GM21576 (cell line): ENCODE measurements at regions not wholly inside any gene's neighbourhood (a gene's known extent, or its start where the extent isn't known, plus 50 kb on each side); places are given as distances from the start of the nearest gene placed in this dataset.

Experiments
- ATAC-seq: cut with Tn5 transposase; IDR thresholded peaks from one replicate; pipeline ENCODE4 v1.9.1; 2021; ENCODE audit warnings: mild to moderate bottlenecking, moderate library complexity; ENCODE audit not compliant: unreplicated experiment

GRCh38 chr17:77467521-77467920 lies 326.8 kb downstream of the SEC14L1 start:
- ATAC-seq: no peak

DNA sequence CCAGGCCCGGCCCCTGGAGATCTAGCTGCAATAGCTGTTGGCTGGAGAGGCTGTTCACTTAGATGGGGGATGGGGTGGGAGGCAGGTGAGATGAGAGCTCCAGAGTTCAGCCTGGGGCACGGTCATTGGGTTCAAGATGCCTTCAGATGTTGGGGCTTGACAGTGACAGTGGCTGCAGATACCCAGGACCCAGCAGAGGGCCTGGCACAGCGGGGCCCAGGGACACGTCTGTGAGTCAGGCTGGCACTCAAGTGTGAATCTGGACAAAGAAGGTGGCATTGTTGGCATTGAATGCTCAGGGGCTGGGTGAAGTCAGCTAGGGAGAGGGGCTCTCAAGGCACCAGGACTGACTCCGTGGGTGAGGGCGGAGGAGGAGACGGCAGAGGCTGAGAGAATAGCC lies 328.1 kb downstream of the SEC14L1 start:
- ATAC-seq: no peak

- no peak for ATAC-seq
Measured at GRCh38 chr17:77470330-77470786, 329.6 kb downstream of the SEC14L1 start.

GRCh38 chr17:77470800-77471733 lies 330.3 kb downstream of the SEC14L1 start:
- no peak for ATAC-seq

DNA sequence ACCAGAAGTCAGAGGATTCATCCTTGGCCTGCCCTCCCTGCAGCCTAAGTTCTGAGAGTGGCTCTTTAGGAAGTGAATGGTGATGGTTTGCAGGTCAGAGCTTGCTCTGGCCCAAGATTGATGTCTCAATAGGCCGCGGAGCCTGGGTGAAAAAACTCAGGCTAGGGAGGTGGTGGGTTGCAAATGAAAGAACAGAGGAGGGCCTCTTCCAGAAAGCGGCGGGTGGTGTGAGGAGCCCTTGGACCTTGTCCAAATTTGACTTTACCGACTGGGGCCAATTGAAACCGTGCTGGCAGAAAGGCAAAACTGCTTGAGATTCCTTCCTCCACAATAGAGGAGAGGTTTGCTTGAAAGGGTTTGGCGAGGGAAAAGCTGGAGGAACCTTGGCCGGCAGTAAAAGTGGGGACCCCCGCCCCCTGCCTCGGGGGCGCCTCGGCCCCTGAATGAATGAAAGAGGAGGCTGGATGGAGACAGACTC lies 331.3 kb downstream of the SEC14L1 start:
- no peak for ATAC-seq

DNA sequence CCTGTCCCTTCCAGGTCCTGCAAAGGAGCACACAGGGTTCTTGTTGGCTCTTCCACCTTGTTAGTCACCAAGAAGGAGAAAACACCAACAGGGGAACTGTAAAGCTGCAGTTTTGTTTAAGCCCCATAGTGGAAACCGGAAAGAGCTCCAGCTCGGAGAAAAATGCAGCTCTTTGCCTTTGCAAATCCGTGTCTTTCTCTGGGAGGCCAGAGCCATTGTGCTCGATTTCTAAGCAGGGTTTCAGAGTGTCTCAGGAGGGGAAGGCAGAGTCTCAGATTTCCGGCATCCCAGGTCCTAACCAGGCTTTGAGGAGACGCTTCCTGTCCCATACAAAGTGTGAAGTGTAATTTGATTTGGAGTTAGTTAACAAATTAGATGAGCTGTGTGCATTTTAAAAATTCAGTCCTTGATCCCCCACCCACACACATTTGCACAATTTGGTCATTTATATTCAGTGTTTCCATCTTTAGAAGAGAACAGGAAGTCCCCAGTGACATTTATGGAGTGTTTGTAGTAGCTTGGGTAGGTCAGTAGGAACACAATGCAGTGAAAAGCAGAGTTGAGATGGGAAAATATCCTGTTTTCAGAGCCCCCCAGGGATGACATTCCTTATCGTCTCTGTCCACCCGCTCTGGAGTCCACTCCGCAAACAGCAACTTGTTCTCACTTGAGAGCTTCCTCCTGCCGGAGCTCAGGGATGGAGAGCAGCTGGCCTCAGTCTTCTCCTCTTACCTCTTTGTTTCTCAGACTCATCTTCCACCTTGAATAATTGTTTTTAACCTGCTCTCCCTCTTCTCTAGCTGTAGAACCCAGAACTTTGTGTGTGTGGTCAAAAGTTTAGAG lies 331.9 kb downstream of the SEC14L1 start:
- ATAC-seq: no peak

DNA sequence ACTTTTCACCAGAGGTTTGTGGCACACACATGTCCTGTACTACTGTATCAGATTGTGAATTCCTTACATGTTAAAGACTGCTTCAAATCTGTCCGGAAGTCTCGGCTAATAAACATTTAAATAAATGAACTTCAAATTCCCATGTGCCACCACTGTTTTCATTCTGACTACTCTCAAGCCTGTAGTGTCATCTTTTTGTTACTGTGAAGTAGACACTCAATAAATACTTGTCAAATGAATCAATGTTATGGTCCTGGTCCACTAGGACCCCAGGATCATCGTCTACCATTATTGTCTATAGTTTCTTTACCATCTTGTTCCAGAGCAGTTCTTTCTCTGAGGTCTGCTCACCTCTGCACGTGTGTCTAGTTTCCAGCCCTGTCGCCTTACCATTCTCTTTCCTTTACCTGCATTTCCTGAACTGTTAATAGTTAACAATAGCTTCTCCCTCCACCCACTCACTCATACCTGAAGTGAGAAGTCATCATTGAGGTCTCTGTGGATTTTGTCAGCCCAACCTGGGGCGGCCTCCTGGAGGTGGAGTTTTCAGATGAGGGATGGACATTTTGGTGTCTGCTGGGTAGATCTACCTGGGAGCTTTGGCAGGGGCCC lies 333.0 kb downstream of the SEC14L1 start:
- no peak for ATAC-seq

GRCh38 chr17:77474292-77474988 lies 333.7 kb downstream of the SEC14L1 start:
- ATAC-seq: no peak

- no peak for ATAC-seq
Measured at GRCh38 chr17:77475016-77475976, 334.5 kb downstream of the SEC14L1 start.

DNA sequence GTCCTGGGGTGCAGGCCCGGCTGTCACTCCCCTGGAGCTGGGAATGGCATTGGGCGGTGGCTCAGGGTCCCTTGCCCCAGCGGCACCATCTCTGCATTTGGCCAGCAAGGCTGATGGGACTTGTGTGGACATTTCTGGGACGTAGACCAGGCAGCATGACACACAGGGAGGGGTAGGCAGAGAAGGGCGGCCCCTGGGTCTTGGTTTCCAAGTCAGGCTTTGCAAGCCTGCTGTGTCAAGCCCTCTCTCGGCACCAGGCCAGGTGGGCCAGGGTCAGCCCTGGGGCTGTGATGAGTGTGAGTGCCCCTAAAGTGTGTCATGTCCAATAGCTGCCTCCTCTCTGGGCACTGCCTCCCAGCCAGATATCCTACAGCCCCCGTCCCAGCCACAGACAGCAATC lies 335.2 kb downstream of the SEC14L1 start:
- ATAC-seq: no peak

GRCh38 chr17:77476498-77476897 lies 335.7 kb downstream of the SEC14L1 start:
- no peak for ATAC-seq

GRCh38 chr17:77476931-77477805 lies 336.4 kb downstream of the SEC14L1 start:
- ATAC-seq: no peak

DNA sequence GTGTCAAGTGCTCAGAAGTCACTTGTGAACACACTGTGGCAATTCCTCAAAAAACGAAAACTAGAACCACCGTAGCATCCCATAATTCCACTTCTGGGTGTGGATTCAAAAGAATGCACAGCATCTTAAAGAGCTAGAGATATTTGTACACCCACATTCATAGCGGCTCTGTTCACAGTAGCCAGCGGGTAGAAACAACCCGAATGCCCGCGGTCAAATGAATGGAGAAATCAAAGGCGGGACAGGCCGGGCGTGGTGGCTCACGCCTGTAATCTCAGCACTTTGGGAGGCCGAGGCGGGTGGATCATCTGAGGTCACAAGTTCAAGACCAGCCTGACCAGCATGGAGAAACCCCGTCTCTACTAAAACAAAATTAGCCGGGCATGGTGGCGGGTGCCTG lies 337.5 kb downstream of the SEC14L1 start:
- no peak for ATAC-seq

- no peak for ATAC-seq
Measured at GRCh38 chr17:77478899-77479298, 338.1 kb downstream of the SEC14L1 start.

- no peak for ATAC-seq
Measured at GRCh38 chr17:77479372-77480198, 338.8 kb downstream of the SEC14L1 start.

GRCh38 chr17:77480199-77480508 lies 339.4 kb downstream of the SEC14L1 start:
- ATAC-seq: no peak

DNA sequence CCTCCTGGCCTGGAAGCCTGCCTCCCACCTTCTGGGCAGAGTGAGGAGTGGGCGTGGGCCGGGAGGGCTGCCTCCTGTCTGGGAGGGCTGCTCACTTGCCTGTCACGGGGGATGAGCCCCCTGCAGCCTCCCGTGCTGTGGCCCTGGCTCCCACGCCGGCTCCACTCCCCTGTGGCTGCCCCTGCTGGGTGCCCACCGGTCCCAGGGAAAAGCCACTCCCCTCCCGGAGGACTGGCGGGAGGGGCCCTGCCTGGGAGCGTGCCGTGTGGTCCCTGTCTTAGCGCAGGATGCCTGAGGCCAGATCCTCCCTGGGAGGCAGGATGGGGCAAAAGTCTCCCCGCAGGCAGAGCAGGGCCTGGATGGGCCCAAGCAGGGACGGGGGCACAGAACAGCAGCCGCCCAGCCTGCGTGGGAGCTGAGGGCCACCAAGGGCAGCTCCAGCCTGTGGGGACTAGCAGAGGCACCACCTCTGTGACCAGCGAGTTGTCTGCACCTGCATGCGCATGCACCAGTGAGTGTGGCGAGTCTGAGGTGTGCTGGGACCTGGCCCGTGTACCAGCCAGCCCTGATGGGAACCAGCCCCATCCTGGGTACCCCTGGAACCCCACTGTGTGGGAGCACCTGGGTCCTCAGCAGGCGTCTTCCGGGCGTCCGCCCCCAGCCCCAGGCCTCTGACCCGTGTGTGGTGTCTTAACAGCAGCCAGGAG lies 339.9 kb downstream of the SEC14L1 start:
- ATAC-seq: no peak
